Small intestine (tissue), 7 donors: ENCODE measurements at regions not wholly inside any gene's neighbourhood (a gene's known extent, or its start where the extent isn't known, plus 50 kb on each side); places are given as distances from the start of the nearest gene placed in this dataset.

ENCODE experiments used
- DNase-seq, 2 donors: peaks; one replicate each; pipeline versions ENCODE4 v3.0.0 to v3.0.0-alpha.2; 2013
- FAIRE-seq: peaks from 2 replicates; lab custom pipeline; 2012; peaks lifted over from hg19 to GRCh38; lab: Jason Lieb, UNC
- H3K27ac ChIP-seq, 3 donors: one replicate each; pipeline ENCODE4 v1.5.1; 2013; ENCODE audit warnings: low read length in 2 of 3, mild to moderate bottlenecking in 2 of 3, control low read depth in 1 of 3, inconsistent platforms in 1 of 3, low read depth in 1 of 3, moderate library complexity in 1 of 3
- H3K27me3 ChIP-seq, 3 donors: one replicate each; pipeline ENCODE4 v1.6.1; 2013; ENCODE audit warnings: low read length in 3 of 3, inconsistent platforms in 1 of 3; ENCODE audit not compliant: control insufficient read depth in 3 of 3, insufficient read depth in 3 of 3
- H3K36me3 ChIP-seq, 3 donors: one replicate each; pipeline ENCODE4 v1.6.1; 2013; ENCODE audit warnings: low read length in 3 of 3, inconsistent platforms in 1 of 3, low read depth in 1 of 3, mild to moderate bottlenecking in 1 of 3, moderate library complexity in 1 of 3; ENCODE audit not compliant: control insufficient read depth in 3 of 3, insufficient read depth in 2 of 3
- H3K4me1 ChIP-seq, 3 donors: one replicate each; pipeline ENCODE4 v1.6.1; 2013; ENCODE audit warnings: low read length in 2 of 3, inconsistent platforms in 1 of 3, low read depth in 1 of 3, mild to moderate bottlenecking in 1 of 3, moderate library complexity in 1 of 3; ENCODE audit not compliant: control insufficient read depth in 3 of 3, insufficient read depth in 2 of 3
- H3K4me3 ChIP-seq, 3 donors: one replicate each; pipeline ENCODE4 v1.5.1; 2013; ENCODE audit warnings: low read length in 3 of 3, control low read depth in 1 of 3, inconsistent platforms in 1 of 3, low read depth in 1 of 3, mild to moderate bottlenecking in 1 of 3, moderate library complexity in 1 of 3
- H3K9me3 ChIP-seq, 2 donors: one replicate each; pipeline ENCODE4 v1.6.1; 2013; ENCODE audit warnings: low read depth in 1 of 2, low read length in 1 of 2; ENCODE audit not compliant: control insufficient read depth in 2 of 2, insufficient read depth in 1 of 2
- WGBS, 3 donors: extraction: QIAGEN DNeasy Blood & Tissue Kit; methylation state at CpG; one replicate each; pipeline ENCODE4 v1.1.7; 2013; 5-methylcytosine and 5-hydroxymethylcytosine counted together
- donor health status: healthy with polysubstance abuse.
- donor health status: control.
- donor health status: control.
- donor health status: Bipolar disorder and iron deficiency.
- donor health status: healthy.

- FAIRE-seq (no peak), DNase-seq (no peak)
- WGBS, 3 donors: 79 to 91% (median 88%) methylated on average over 7 of the region's 7 CpGs
- Histone ChIP-seq H3K4me3 (no peak overlapping the region), H3K27ac (no peak overlapping the region), H3K27me3 (no peaks in the 10 kb centered on the region), H3K36me3 (no peaks in the 10 kb centered on the region), H3K9me3 (no peaks in the 10 kb centered on the region), H3K4me1 (peaks cover 0 to 30% (median 0%) of the 10 kb centered on the region in 3 donors)
Measured at GRCh38 chr2:201964631-201965206, 68.9 kb upstream of the FZD7 start.

- Histone ChIP-seq H3K36me3 (no peaks in the 10 kb centered on the region), H3K4me3 (no peak overlapping the region), H3K4me1 (peaks cover 0 to 31% (median 0%) of the 10 kb centered on the region in 3 donors), H3K27me3 (no peaks in the 10 kb centered on the region), H3K9me3 (no peaks in the 10 kb centered on the region), H3K27ac (no peak overlapping the region)
- FAIRE-seq (no peak), DNase-seq (no peak)
- 88 to 89% (median 89%) methylated on average over 3 of the region's 3 CpGs for WGBS, 3 donors
Measured at GRCh38 chr2:201965550-201965949, 68.1 kb upstream of the FZD7 start.

- 61 to 73% (median 67%) methylated on average over 17 to 18 of the region's 18 CpGs for WGBS, 3 donors
- no peak for FAIRE-seq
Measured at GRCh38 chr2:201966691-201967438, 66.8 kb upstream of the FZD7 start.

GRCh38 chr2:201968050-201968449 is 65.6 kb upstream of the FZD7 start:
- Histone ChIP-seq H3K27ac (peak overlapping the region in 1 of 3 donors; percentile 15), H3K4me3 (no peak overlapping the region), H3K4me1 (peaks cover 0 to 31% (median 0%) of the 10 kb centered on the region in 3 donors), H3K9me3 (no peaks in the 10 kb centered on the region), H3K36me3 (no peaks in the 10 kb centered on the region), H3K27me3 (no peaks in the 10 kb centered on the region)
- WGBS, 3 donors: 29 to 72% (median 57%) methylated on average over 6 of the region's 6 CpGs
- peak; percentile 61 to 67 for DNase-seq
- no peak for FAIRE-seq

More at GRCh38 chr2:201966691-201967438, 66.8 kb upstream of the FZD7 start:
- Histone ChIP-seq H3K9me3 (no peaks in the 10 kb centered on the region), H3K4me1 (peaks cover 0 to 31% (median 0%) of the 10 kb centered on the region in 3 donors), H3K27me3 (no peaks in the 10 kb centered on the region), H3K4me3 (no peak overlapping the region), H3K27ac (no peak overlapping the region), H3K36me3 (no peaks in the 10 kb centered on the region)
- DNase-seq: peak in 1 of 2 donors; percentile 31

GRCh38 chr2:201968476-201968875 is 65.2 kb upstream of the FZD7 start:
- WGBS, 3 donors: 77 to 81% (median 79%) methylated on average over 9 to 10 of the region's 10 CpGs
- DNase-seq (no peak), FAIRE-seq (no peak)
- Histone ChIP-seq H3K4me3 (no peak overlapping the region), H3K4me1 (peaks cover 0 to 31% (median 0%) of the 10 kb centered on the region in 3 donors), H3K27me3 (no peaks in the 10 kb centered on the region), H3K9me3 (no peaks in the 10 kb centered on the region), H3K27ac (no peak overlapping the region), H3K36me3 (no peaks in the 10 kb centered on the region)

GRCh38 chr2:201969241-201969937 is 64.3 kb upstream of the FZD7 start:
- 83 to 91% (median 90%) methylated on average over 14 of the region's 14 CpGs for WGBS, 3 donors
- Histone ChIP-seq H3K27ac (no peak overlapping the region), H3K4me1 (peaks cover 0 to 35% (median 0%) of the 10 kb centered on the region in 3 donors), H3K9me3 (no peaks in the 10 kb centered on the region), H3K27me3 (no peaks in the 10 kb centered on the region), H3K4me3 (no peak overlapping the region), H3K36me3 (no peaks in the 10 kb centered on the region)
- DNase-seq (peak in 1 of 2 donors; percentile 52), FAIRE-seq (no peak)

GRCh38 chr2:201969938-201970785 is 63.5 kb upstream of the FZD7 start:
- H3K27me3 ChIP-seq: no peaks in the 10 kb centered on the region
- FAIRE-seq: no peak
- WGBS, 3 donors: 80 to 86% (median 81%) methylated on average over 12 of the region's 12 CpGs
- no peaks in the 10 kb centered on the region for H3K9me3 ChIP-seq
- no peak overlapping the region for H3K4me3 ChIP-seq
- H3K4me1 ChIP-seq: peaks cover 0 to 41% (median 3%) of the 10 kb centered on the region in 3 donors
- no peak overlapping the region for H3K27ac ChIP-seq
- H3K36me3 ChIP-seq: no peaks in the 10 kb centered on the region
- DNase-seq: no peak

- FAIRE-seq (no peak), DNase-seq (no peak)
- Histone ChIP-seq H3K27ac (no peak overlapping the region), H3K36me3 (no peaks in the 10 kb centered on the region), H3K27me3 (no peaks in the 10 kb centered on the region), H3K4me1 (peaks cover 0 to 43% (median 3%) of the 10 kb centered on the region in 3 donors), H3K9me3 (no peaks in the 10 kb centered on the region), H3K4me3 (no peak overlapping the region)
- 94 to 96% (median 95%) methylated on average over 4 of the region's 4 CpGs for WGBS, 3 donors
Measured at GRCh38 chr2:201970786-201971108, 62.9 kb upstream of the FZD7 start.
